PC-9 (cell line): ENCODE measurements at regions not wholly inside any gene's neighbourhood (a gene's known extent, or its start where the extent isn't known, plus 50 kb on each side); places are given as distances from the start of the nearest gene placed in this dataset.

Experiments used
- CTCF ChIP-seq: fragments of 200-600 bp; sonication (generic); conservative IDR thresholded peaks from 2 replicates; pipeline ENCODE4 v1.6.1; 2017; ENCODE audit warnings: mixed run types, antibody characterized with exemption, mild to moderate bottlenecking, moderate library complexity
- EZH2 ChIP-seq: fragments of 200-600 bp; sonication (generic); IDR thresholded peaks from 2 replicates; pipeline ENCODE4 v1.8.0; 2017; ENCODE audit warnings: antibody characterized with exemption, low read depth

DNA sequence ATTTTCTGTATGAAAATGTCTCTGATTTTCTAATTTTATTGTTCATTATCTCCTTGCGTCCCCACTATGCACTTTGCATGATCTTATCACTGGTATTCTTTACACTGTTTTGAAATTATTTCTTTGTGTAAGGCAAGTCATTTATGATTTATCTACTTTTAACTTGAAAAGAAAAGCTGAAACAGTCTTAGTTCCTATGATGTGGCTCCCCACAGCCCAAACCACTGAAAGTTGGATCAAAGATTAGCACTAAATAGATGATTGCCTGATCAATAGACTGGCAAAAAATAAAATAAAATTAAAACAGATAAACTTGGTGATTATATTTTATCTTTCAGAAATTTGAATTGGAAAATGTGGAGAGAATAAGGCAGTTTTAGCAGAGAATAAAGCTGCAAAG lies 1101.9 kb downstream of the PCDH9 start:
- TF ChIP-seq CTCF: no peak
- TF ChIP-seq EZH2: no peak
